Hepatocyte (in vitro differentiated cells): ENCODE measurements at regions not wholly inside any gene's neighbourhood (a gene's known extent, or its start where the extent isn't known, plus 50 kb on each side); places are given as distances from the start of the nearest gene placed in this dataset.

Experiments used
- EZH2 ChIP-seq: fragments of 200-600 bp; sonication (generic); IDR thresholded peaks from 2 replicates; pipeline ENCODE4 v1.6.1; 2016; ENCODE audit warnings: antibody characterized with exemption, mild to moderate bottlenecking, borderline replicate concordance
- EZH2phosphoT487 ChIP-seq: fragments of 200-600 bp; sonication (generic); IDR thresholded peaks from one replicate; pipeline ENCODE4 v1.6.1; 2018; ENCODE audit warnings: antibody characterized with exemption, mild to moderate bottlenecking, low read depth, moderate library complexity; ENCODE audit not compliant: unreplicated experiment, severe bottlenecking
- TF ChIP-seq, protein P1 (sequence below): fragments of 200-600 bp; sonication (generic); IDR thresholded peaks from 2 replicates; pipeline ENCODE4 v1.5.1; 2016; ENCODE audit warnings: antibody characterized with exemption, mild to moderate bottlenecking; ENCODE audit not compliant: poor library complexity

DNA sequence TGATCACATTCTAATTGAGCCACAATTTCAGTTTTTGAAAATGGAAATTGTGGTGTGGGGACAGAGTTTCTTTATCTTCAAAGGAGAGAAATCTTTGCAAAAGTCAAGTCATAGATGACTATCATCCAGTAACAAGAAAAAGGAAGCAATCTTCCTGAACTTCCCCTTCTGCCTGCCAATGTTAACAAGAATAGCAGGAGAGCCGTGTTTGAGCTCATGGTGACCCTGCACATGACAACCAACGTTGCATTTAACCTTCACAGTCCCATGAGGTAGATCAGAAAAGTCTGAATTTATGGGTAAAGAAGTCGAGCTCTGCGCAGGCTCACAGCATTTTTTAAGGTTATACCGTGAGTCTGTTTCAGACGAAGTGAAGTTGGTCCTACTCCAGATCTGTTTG, 454.9 kb downstream of the LPIN1 start:
- TF ChIP-seq, protein P1, sequence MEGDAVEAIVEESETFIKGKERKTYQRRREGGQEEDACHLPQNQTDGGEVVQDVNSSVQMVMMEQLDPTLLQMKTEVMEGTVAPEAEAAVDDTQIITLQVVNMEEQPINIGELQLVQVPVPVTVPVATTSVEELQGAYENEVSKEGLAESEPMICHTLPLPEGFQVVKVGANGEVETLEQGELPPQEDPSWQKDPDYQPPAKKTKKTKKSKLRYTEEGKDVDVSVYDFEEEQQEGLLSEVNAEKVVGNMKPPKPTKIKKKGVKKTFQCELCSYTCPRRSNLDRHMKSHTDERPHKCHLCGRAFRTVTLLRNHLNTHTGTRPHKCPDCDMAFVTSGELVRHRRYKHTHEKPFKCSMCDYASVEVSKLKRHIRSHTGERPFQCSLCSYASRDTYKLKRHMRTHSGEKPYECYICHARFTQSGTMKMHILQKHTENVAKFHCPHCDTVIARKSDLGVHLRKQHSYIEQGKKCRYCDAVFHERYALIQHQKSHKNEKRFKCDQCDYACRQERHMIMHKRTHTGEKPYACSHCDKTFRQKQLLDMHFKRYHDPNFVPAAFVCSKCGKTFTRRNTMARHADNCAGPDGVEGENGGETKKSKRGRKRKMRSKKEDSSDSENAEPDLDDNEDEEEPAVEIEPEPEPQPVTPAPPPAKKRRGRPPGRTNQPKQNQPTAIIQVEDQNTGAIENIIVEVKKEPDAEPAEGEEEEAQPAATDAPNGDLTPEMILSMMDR = no peak
- TF ChIP-seq EZH2 = no peak
- no peak for TF ChIP-seq EZH2phosphoT487
